ENCODE measurements at regions not wholly inside any gene's neighbourhood (a gene's known extent, or its start where the extent isn't known, plus 50 kb on each side); places are given as distances from the start of the nearest gene placed in this dataset.

- TF ChIP-seq, protein P1, sequence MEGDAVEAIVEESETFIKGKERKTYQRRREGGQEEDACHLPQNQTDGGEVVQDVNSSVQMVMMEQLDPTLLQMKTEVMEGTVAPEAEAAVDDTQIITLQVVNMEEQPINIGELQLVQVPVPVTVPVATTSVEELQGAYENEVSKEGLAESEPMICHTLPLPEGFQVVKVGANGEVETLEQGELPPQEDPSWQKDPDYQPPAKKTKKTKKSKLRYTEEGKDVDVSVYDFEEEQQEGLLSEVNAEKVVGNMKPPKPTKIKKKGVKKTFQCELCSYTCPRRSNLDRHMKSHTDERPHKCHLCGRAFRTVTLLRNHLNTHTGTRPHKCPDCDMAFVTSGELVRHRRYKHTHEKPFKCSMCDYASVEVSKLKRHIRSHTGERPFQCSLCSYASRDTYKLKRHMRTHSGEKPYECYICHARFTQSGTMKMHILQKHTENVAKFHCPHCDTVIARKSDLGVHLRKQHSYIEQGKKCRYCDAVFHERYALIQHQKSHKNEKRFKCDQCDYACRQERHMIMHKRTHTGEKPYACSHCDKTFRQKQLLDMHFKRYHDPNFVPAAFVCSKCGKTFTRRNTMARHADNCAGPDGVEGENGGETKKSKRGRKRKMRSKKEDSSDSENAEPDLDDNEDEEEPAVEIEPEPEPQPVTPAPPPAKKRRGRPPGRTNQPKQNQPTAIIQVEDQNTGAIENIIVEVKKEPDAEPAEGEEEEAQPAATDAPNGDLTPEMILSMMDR (IDR thresholded peaks at IDR 0.05) = no peak
- H3K4me1 Mint-ChIP-seq = no peaks in the 10 kb centered on the region
- H3K9me3 Mint-ChIP-seq = peaks cover 16 to 23% (median 20%) of the 10 kb centered on the region in 7 donors
- 88% methylated on average over 8 of the region's 8 CpGs for WGBS (ENCODE audit: insufficient coverage)
- Histone ChIP-seq H3K9ac (ENCODE audit: insufficient read depth, low read length, poor library complexity, severe bottlenecking) (no peak overlapping the region), H4K20me1 (ENCODE audit: insufficient read depth, low read length) (no peaks in the 10 kb centered on the region), H3K4me2 (replicated peaks; ENCODE audit: extremely low read depth, low read length, poor library complexity, severe bottlenecking) (no peak overlapping the region), H3K4me3 (replicated peaks in 1 of 3; ENCODE audit: low read depth in 2 of 3, low read length in 3 of 3) (no peak overlapping the region), H3K36me3 (replicated peaks in 1 of 2; ENCODE audit: control insufficient read depth in 1 of 2, insufficient read depth in 2 of 2, low read length in 2 of 2) (no peaks in the 10 kb centered on the region), H2AFZ (ENCODE audit: insufficient read depth, low read depth, low read length, poor library complexity, severe bottlenecking) (no peak overlapping the region), H3K9me3 (replicated peaks in 1 of 2; ENCODE audit: control insufficient read depth in 1 of 2, insufficient read depth in 1 of 2, low read length in 2 of 2) (peaks cover 0 to 13% of the 10 kb centered on the region in 2 donors), H3K27ac (ENCODE audit: low read depth in 1 of 2, low read length in 2 of 2) (no peak overlapping the region), H3K27me3 (ENCODE audit: control insufficient read depth in 2 of 2, insufficient read depth in 2 of 2, low read length in 2 of 2) (no peaks in the 10 kb centered on the region), H3K79me2 (ENCODE audit: insufficient read depth, low read length) (no peaks in the 10 kb centered on the region), H3K4me1 (ENCODE audit: control insufficient read depth in 1 of 2, insufficient read depth in 2 of 2, low read length in 2 of 2) (no peaks in the 10 kb centered on the region)
- H3K4me3 Mint-ChIP-seq = no peak overlapping the region
- peaks cover 0 to 4% (median 2%) of the 10 kb centered on the region in 3 donors for H3K27me3 Mint-ChIP-seq (ENCODE audit: low read depth in 3 of 3)
- intact Hi-C loops (cut with micrococcal nuclease) = no loop called here
- no peak overlapping the region for H3K27ac Mint-ChIP-seq
- no peaks in the 10 kb centered on the region for H3K36me3 Mint-ChIP-seq
- DNase-seq = no peak
Measured at GRCh38 chr2:187867165-187867564, 312.9 kb upstream of the TFPI start.

GRCh38 chr2:187869195-187869594 is 315.0 kb upstream of the TFPI start:
- WGBS (ENCODE audit: insufficient coverage) = 79% methylated on average over 9 of the region's 9 CpGs
- peaks cover 16 to 25% (median 20%) of the 10 kb centered on the region in 7 donors for H3K9me3 Mint-ChIP-seq
- H3K79me2 ChIP-seq (ENCODE audit: insufficient read depth, low read length) = no peaks in the 10 kb centered on the region
- TF ChIP-seq, protein P1 (IDR thresholded peaks at IDR 0.05) = no peak
- H3K9me3 ChIP-seq (replicated peaks in 1 of 2; ENCODE audit: control insufficient read depth in 1 of 2, insufficient read depth in 1 of 2, low read length in 2 of 2) = peaks cover 0 to 13% of the 10 kb centered on the region in 2 donors
- no peak overlapping the region for H3K4me2 ChIP-seq (replicated peaks; ENCODE audit: extremely low read depth, low read length, poor library complexity, severe bottlenecking)
- intact Hi-C loops (cut with micrococcal nuclease) = no loop called here
- no peak overlapping the region for H2AFZ ChIP-seq (ENCODE audit: insufficient read depth, low read depth, low read length, poor library complexity, severe bottlenecking)
- H4K20me1 ChIP-seq (ENCODE audit: insufficient read depth, low read length) = no peaks in the 10 kb centered on the region
- H3K36me3 Mint-ChIP-seq = no peaks in the 10 kb centered on the region
- no peaks in the 10 kb centered on the region for H3K4me1 ChIP-seq (ENCODE audit: control insufficient read depth in 1 of 2, insufficient read depth in 2 of 2, low read length in 2 of 2)
- H3K27ac ChIP-seq (ENCODE audit: low read depth in 1 of 2, low read length in 2 of 2) = no peak overlapping the region
- H3K27me3 Mint-ChIP-seq (ENCODE audit: low read depth in 3 of 3) = peaks cover 0 to 4% (median 2%) of the 10 kb centered on the region in 3 donors
- no peaks in the 10 kb centered on the region for H3K36me3 ChIP-seq (replicated peaks in 1 of 2; ENCODE audit: control insufficient read depth in 1 of 2, insufficient read depth in 2 of 2, low read length in 2 of 2)
- no peaks in the 10 kb centered on the region for H3K4me1 Mint-ChIP-seq
- no peaks in the 10 kb centered on the region for H3K27me3 ChIP-seq (ENCODE audit: control insufficient read depth in 2 of 2, insufficient read depth in 2 of 2, low read length in 2 of 2)
- no peak for DNase-seq
- no peak overlapping the region for H3K4me3 ChIP-seq (replicated peaks in 1 of 3; ENCODE audit: low read depth in 2 of 3, low read length in 3 of 3)
- no peak overlapping the region for H3K4me3 Mint-ChIP-seq
- H3K9ac ChIP-seq (ENCODE audit: insufficient read depth, low read length, poor library complexity, severe bottlenecking) = no peak overlapping the region
- no peak overlapping the region for H3K27ac Mint-ChIP-seq

All from CD14-positive monocyte (primary cell).